Right ventricle myocardium inferior (tissue), 1 donor: ENCODE measurements at regions not wholly inside any gene's neighbourhood (a gene's known extent, or its start where the extent isn't known, plus 50 kb on each side); places are given as distances from the start of the nearest gene placed in this dataset.

ENCODE experiments used
- ATAC-seq: fragments of 200-7000 bp; cut with Tn5 transposase; one replicate; pipeline ENCODE4 v1.9.1; 2020; ENCODE audit warnings: mild to moderate bottlenecking, moderate library complexity
- DNase-seq: peaks from one replicate; pipeline ENCODE4 v3.0.0; 2021; ENCODE audit errors: missing footprints
- intact Hi-C: fragments of 100-400 bp; cut with DNase I; formaldehyde crosslinking; loops from one replicate; pipeline ENCODE4 v1.11.0; 2022
- donor health status: DM: no; HTN: yes; CAD: no; lungs with severe emphysema.

GRCh38 chr9:107110153-107110552 is 172.9 kb upstream of the RAD23B start:
- no peak for ATAC-seq
- DNase-seq: no peak
- intact Hi-C loops: no loop called here

GRCh38 chr9:107112707-107113243 is 170.3 kb upstream of the RAD23B start:
- DNase-seq (no peak), ATAC-seq (no peak)
- intact Hi-C loops: no loop called here

DNA sequence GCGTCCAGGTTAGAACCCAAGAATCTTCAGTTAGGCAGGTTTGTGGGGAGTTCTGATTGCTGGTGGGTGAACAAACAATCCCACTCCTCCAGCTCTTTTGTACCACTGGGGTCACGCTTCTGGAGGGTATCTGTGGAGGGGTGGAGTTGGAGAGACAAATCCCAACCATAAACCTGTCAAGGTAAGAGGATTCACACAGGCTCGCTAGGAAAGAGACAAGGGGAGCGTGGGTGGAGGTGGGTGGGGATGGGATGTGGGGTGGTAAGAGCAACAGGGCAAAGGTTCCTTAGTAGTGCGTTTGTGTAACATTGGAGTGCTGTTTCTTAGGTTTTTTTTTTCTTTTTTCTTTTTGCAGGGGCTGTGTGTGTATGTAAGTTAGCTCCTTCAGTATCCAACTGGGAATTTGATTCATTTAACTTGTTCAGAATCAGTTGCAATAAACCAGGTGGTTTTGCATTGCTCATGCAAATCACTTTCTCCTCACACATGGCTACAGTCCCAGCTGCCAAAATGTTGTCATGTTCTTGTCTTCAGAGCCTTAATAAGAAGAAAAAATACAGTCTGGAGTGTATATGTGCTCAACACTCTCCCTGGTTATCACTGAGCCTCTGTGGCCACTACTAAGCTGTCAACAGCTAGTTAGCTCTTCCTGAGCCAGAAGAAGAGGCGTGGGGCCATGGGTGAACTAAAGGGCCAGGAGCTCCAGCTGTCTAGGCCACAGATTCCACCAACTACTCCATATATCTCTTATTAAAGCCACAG is 164.0 kb upstream of the RAD23B start:
- ATAC-seq: peak; percentile 89
- intact Hi-C loops: no loop called here
- DNase-seq: no peak

GRCh38 chr9:107119735-107120134 is 163.3 kb upstream of the RAD23B start:
- DNase-seq (no peak), ATAC-seq (no peak)
- intact Hi-C loops: no loop called here

GRCh38 chr9:107123389-107123788 is 159.7 kb upstream of the RAD23B start:
- intact Hi-C loops: no loop called here
- DNase-seq (no peak), ATAC-seq (no peak)

- DNase-seq: no peak
- intact Hi-C loops: no loop called here
- ATAC-seq: no peak
These were observed 155.5 kb upstream of the RAD23B start for GRCh38 chr9:107127608-107128007.

DNA sequence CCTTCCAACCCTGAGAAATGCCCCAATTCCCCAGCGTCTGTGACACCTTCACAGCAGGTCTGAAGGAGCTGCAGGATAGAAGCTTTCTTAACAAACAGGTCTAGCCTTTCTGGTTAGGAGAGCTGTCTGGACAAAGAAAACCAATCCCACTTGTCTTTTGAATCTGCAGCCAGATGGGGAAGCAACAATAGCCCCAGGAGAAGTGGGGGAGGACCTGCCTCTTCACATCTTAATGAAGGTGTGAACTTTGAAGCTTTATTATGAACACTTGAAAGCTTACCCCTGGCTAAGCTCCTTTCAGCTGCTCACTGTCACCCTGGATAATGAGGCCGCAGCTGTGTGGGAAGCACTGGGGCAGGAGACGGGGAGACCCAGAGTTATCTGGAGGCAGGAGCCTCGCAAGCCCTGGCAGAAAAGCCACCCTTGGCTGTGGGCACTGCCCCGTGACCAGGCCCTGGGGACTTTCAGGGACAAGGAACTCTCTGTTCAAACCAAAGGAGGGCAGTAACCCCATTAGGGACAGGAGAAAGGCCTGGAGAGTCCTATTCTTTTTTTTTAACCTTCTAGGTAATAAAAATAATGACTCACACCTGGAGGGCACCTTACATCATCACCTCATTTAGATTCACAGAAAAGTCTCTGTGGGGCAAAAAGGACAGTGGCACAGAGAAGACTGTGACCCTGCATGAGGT is 151.8 kb upstream of the RAD23B start:
- intact Hi-C loops: loop anchor here (10.0 kb wide), 1 partner anchor 266 kb away; the partner anchor contains the start of gene ZNF462
- DNase-seq: no peak
- peak; percentile 46 for ATAC-seq

DNA sequence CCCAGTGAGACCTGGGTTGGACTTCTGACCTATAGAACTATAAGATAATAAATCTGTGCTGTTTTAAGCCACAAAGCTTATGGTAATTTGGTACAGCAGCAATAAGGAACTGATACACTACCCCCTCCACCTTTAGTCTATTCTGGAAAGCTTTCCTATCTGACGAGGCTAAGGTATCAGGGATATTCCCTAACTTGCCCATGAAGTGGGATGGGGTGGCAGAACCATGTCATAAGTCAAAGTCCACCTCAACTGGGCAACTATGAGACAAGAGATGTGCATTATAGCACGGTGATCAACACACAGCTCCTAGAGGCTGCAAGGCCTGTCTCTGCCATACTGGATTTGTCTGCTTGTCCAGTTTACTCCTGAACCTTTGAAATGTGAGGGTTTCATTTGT is 146.8 kb upstream of the RAD23B start:
- ATAC-seq: no peak
- intact Hi-C loops: loop anchor here (10.0 kb wide), 1 partner anchor 271 kb away; the partner anchor contains the start of gene ZNF462
- no peak for DNase-seq

GRCh38 chr9:107137495-107138202 is 145.4 kb upstream of the RAD23B start:
- ATAC-seq (no peak), DNase-seq (no peak)
- intact Hi-C loops: loop anchor here (10.0 kb wide), 1 partner anchor 273 kb away; the partner anchor contains the start of gene ZNF462

- ATAC-seq: no peak
- intact Hi-C loops: loop anchor here (10.0 kb wide), 1 partner anchor 274 kb away; the partner anchor contains the start of gene ZNF462
These were observed 144.7 kb upstream of the RAD23B start for GRCh38 chr9:107138261-107138992.

GRCh38 chr9:107141967-107142366 is 141.1 kb upstream of the RAD23B start:
- intact Hi-C loops: no loop called here
- ATAC-seq (no peak), DNase-seq (no peak)

More at GRCh38 chr9:107138261-107138992, 144.7 kb upstream of the RAD23B start:
- DNase-seq: no peak

GRCh38 chr9:107142430-107142829 is 140.6 kb upstream of the RAD23B start:
- no peak for DNase-seq
- ATAC-seq: peak; percentile 77
- intact Hi-C loops: no loop called here

- intact Hi-C loops: no loop called here
- no peak for DNase-seq
- ATAC-seq: no peak
These were observed 140.0 kb upstream of the RAD23B start for GRCh38 chr9:107142896-107143603.

GRCh38 chr9:107144475-107144874 is 138.6 kb upstream of the RAD23B start:
- ATAC-seq (no peak), DNase-seq (no peak)
- intact Hi-C loops: no loop called here

DNA sequence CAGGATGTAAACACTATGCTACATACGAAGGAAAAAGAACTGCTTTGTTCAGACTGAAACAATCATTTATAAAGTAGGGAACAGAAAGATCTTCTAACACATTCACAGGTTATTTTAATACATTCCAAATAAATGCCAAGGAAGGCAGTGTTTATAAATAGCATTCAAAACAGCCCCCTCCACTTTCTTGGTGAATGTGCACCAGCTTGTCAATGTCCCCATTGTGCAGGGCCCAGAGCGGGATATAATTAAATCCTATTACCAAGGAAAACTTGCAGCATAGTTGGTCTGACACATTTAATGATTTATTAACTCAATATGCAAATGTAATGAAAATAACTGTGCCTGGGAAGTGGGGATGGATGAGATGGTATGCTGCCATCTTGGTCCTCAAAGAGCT is 135.9 kb upstream of the RAD23B start:
- ATAC-seq: no peak
- no peak for DNase-seq
- intact Hi-C loops: no loop called here

DNA sequence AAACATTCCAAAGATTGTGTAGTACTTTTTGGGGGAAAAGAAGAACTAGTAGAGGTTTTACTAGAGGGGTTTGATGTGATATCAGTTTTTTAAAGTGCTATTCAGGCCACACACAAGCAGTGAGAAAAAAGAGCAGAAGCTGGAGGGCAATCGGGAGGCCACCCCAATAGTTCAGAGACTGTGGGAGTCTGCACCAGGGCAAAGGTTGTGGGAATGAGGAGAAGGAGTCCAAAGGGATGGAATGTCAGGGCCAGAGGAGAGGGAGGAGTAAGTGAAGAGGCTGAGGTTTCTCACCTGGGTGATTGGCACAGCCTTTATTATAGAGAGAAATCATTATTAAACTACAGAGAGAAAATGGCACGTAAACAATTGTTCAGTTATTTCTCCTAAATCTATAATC is 134.9 kb upstream of the RAD23B start:
- ATAC-seq: no peak
- DNase-seq: no peak
- intact Hi-C loops: no loop called here

- DNase-seq (no peak), ATAC-seq (no peak)
- intact Hi-C loops: no loop called here
These were observed 133.3 kb upstream of the RAD23B start for GRCh38 chr9:107149756-107150155.

DNA sequence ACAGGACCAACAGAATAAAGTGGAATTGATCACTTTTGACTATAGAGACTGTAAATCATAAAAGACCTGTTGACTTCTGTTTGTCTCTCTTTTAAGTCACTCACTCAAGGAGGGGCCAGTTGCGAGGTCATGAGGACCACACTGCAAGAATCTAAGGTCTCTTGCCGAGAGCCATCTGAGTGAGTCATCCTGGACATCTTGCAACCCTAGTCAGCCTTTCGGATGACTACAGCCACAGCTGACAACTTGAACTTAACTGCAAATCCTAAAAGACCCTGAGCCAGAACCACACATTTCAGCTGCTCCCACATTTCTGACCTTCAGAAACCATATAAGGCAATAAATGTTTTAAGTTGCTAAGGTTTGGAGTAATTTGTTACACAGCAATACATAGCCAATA is 129.7 kb upstream of the RAD23B start:
- intact Hi-C loops: no loop called here
- no peak for ATAC-seq
- DNase-seq: no peak
